ENCODE measurements at regions not wholly inside any gene's neighbourhood (a gene's known extent, or its start where the extent isn't known, plus 50 kb on each side); places are given as distances from the start of the nearest gene placed in this dataset.

GRCh38 chr6:153780011-153780410 lies 259.0 kb upstream of the OPRM1 start:
- DNase-seq, result no peak

- no peak for DNase-seq
Measured at GRCh38 chr6:153778216-153778615, 260.8 kb upstream of the OPRM1 start.

GRCh38 chr6:153771577-153771976 lies 267.5 kb upstream of the OPRM1 start:
- DNase-seq, result no peak

GRCh38 chr6:153767127-153767526 lies 271.9 kb upstream of the OPRM1 start:
- no peak for DNase-seq

GRCh38 chr6:153758516-153758915 lies 280.5 kb upstream of the OPRM1 start:
- DNase-seq, result no peak

GRCh38 chr6:153735761-153736160 lies 303.3 kb upstream of the OPRM1 start:
- DNase-seq, result no peak

- DNase-seq, result no peak
Measured at GRCh38 chr6:153729189-153729588, 309.9 kb upstream of the OPRM1 start.

GRCh38 chr6:153727885-153728284 lies 311.2 kb upstream of the OPRM1 start:
- DNase-seq, result no peak

GRCh38 chr6:153725456-153725855 lies 313.6 kb upstream of the OPRM1 start:
- no peak for DNase-seq

- no peak for DNase-seq
Measured at GRCh38 chr6:153720732-153721131, 318.3 kb upstream of the OPRM1 start.

GRCh38 chr6:153705429-153705828 lies 333.6 kb upstream of the OPRM1 start:
- DNase-seq, result no peak

- no peak for DNase-seq
Measured at GRCh38 chr6:153702671-153703070, 336.4 kb upstream of the OPRM1 start.

- DNase-seq, result no peak
Measured at GRCh38 chr6:153698637-153699036, 340.4 kb upstream of the OPRM1 start.

- no peak for DNase-seq
Measured at GRCh38 chr6:153698001-153698400, 341.0 kb upstream of the OPRM1 start.

GRCh38 chr6:153677522-153677921 lies 361.5 kb upstream of the OPRM1 start:
- no peak for DNase-seq

GRCh38 chr6:153673750-153674149 lies 365.3 kb upstream of the OPRM1 start:
- DNase-seq, result no peak

- no peak for DNase-seq
Measured at GRCh38 chr6:153673225-153673624, 365.8 kb upstream of the OPRM1 start.

- no peak for DNase-seq
Measured at GRCh38 chr6:153670403-153671026, 368.5 kb upstream of the OPRM1 start.

- no peak for DNase-seq
Measured at GRCh38 chr6:153668758-153669157, 370.3 kb upstream of the OPRM1 start.

- no peak for DNase-seq
Measured at GRCh38 chr6:153662982-153663381, 376.1 kb upstream of the OPRM1 start.

GRCh38 chr6:153645326-153645725 lies 393.7 kb upstream of the OPRM1 start:
- DNase-seq, result no peak

- DNase-seq, result no peak
Measured at GRCh38 chr6:153644000-153644399, 395.0 kb upstream of the OPRM1 start.

- DNase-seq, result no peak
Measured at GRCh38 chr6:153634416-153634815, 404.6 kb upstream of the OPRM1 start.

- no peak for DNase-seq
Measured at GRCh38 chr6:153625089-153625488, 414.0 kb upstream of the OPRM1 start.

- no peak for DNase-seq
Measured at GRCh38 chr6:153624528-153624927, 414.5 kb upstream of the OPRM1 start.

GRCh38 chr6:153623496-153623895 lies 415.5 kb upstream of the OPRM1 start:
- no peak for DNase-seq
